ENCODE measurements at regions not wholly inside any gene's neighbourhood (a gene's known extent, or its start where the extent isn't known, plus 50 kb on each side); places are given as distances from the start of the nearest gene placed in this dataset.

DNA sequence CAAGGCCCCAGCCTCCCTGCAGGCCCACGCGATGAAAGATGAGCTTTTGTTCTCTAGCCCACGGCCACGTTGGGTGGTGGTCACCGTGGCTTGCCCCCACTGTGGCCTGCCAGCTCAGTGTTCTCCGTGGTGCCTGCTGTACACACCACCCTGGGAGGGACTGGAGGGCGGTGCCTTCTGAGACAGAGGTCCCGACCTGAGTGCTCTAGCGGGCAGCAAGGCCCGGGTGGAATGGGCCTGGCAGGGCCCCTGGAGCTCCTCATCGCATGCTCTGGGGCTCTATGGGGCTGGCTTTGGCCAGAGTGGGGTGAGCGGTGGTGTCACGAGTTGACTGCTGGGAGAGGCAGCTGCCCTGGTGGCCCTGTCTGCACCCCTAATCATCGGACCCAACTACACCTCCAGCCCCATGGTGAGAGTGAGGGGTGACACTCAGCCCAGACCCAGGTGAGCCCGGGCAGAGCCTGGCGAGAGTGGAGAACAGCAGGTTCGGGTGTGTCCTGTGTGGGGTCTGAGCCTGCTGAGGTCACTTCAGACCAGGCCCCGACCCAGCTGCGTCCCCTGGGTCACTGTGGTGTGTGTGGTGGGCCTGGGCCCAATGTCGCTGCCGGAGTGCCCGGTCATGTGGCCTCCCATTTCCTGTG, 541.9 kb downstream of the TBC1D22A start:
- BruUV-seq (replicated peaks) = no TSS peak
- DNase-seq (ENCODE audit: low spot score) (no peak), ATAC-seq (no peak)
- TF ChIP-seq ZFP36L2 (CRISPR knock-in tag; IDR thresholded peaks at IDR 0.05) (no peak), ZNF792 (CRISPR knock-in tag; IDR thresholded peaks at IDR 0.05) (no peak), CHCHD3 (CRISPR knock-in tag; IDR thresholded peaks at IDR 0.05) (no peak), ZNF274 (CRISPR knock-in tag; IDR thresholded peaks at IDR 0.05) (no peak), ZNF382 (CRISPR knock-in tag; IDR thresholded peaks at IDR 0.05; ENCODE audit: borderline replicate concordance) (no peak), TRIM24 (CRISPR knock-in tag; IDR thresholded peaks at IDR 0.05) (no peak), ZNF550 (CRISPR knock-in tag; IDR thresholded peaks at IDR 0.05; ENCODE audit: borderline replicate concordance) (no peak), CREB3 (CRISPR knock-in tag; IDR thresholded peaks at IDR 0.05) (no peak), MATR3 (CRISPR knock-in tag; IDR thresholded peaks at IDR 0.05) (no peak), REST (IDR thresholded peaks at IDR 0.05; ENCODE audit: borderline replicate concordance in 1 of 2, low read depth in 1 of 2, low read length in 2 of 2) (no peak), TBX2 (CRISPR knock-in tag; IDR thresholded peaks at IDR 0.05; ENCODE audit: borderline replicate concordance) (no peak), MBD4 (IDR thresholded peaks at IDR 0.05; ENCODE audit: borderline replicate concordance, low read length) (no peak), HDAC2 (CRISPR knock-in tag; IDR thresholded peaks at IDR 0.05) (no peak)
- TF ChIP-seq, protein P1, sequence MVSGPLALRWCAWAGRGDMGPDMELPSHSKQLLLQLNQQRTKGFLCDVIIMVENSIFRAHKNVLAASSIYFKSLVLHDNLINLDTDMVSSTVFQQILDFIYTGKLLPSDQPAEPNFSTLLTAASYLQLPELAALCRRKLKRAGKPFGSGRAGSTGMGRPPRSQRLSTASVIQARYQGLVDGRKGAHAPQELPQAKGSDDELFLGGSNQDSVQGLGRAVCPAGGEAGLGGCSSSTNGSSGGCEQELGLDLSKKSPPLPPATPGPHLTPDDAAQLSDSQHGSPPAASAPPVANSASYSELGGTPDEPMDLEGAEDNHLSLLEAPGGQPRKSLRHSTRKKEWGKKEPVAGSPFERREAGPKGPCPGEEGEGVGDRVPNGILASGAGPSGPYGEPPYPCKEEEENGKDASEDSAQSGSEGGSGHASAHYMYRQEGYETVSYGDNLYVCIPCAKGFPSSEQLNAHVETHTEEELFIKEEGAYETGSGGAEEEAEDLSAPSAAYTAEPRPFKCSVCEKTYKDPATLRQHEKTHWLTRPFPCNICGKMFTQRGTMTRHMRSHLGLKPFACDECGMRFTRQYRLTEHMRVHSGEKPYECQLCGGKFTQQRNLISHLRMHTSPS (CRISPR knock-in tag; IDR thresholded peaks at IDR 0.05; ENCODE audit: low read depth) = no peak
- TF ChIP-seq, protein P2, sequence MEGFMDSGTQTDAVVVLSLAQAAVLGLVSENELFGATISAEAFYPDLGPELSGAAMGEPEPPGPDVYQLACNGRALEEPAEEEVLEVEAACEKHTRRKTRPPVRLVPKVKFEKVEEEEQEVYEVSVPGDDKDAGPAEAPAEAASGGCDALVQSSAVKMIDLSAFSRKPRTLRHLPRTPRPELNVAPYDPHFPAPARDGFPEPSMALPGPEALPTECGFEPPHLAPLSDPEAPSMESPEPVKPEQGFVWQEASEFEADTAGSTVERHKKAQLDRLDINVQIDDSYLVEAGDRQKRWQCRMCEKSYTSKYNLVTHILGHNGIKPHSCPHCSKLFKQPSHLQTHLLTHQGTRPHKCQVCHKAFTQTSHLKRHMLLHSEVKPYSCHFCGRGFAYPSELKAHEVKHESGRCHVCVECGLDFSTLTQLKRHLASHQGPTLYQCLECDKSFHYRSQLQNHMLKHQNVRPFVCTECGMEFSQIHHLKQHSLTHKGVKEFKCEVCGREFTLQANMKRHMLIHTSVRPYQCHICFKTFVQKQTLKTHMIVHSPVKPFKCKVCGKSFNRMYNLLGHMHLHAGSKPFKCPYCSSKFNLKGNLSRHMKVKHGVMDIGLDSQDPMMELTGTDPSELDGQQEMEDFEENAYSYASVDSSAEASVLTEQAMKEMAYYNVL (CRISPR knock-in tag; IDR thresholded peaks at IDR 0.05; ENCODE audit: borderline replicate concordance) = no peak
- TF ChIP-seq, protein P3, sequence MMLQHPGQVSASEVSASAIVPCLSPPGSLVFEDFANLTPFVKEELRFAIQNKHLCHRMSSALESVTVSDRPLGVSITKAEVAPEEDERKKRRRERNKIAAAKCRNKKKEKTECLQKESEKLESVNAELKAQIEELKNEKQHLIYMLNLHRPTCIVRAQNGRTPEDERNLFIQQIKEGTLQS (CRISPR knock-in tag; IDR thresholded peaks at IDR 0.05) = no peak

More for the DNA sequence above, 541.9 kb downstream of the TBC1D22A start:
- Histone ChIP-seq H3K4me1 (ENCODE audit: insufficient read depth, low read length) (no peaks in the 10 kb centered on the region), H3K9me3 (ENCODE audit: low read length) (no peaks in the 10 kb centered on the region), H3K27ac (ENCODE audit: extremely low read length, insufficient read depth, low read length) (no peak overlapping the region), H3K36me3 (replicated peaks in 1 of 2; ENCODE audit: control insufficient read depth in 1 of 2, insufficient read depth in 2 of 2, low read length in 2 of 2) (no peaks in the 10 kb centered on the region), H4K20me1 (ENCODE audit: insufficient read depth, low read length) (no peaks in the 10 kb centered on the region), H3K4me2 (ENCODE audit: low read depth, low read length) (no peak overlapping the region), H3K27me3 (ENCODE audit: control insufficient read depth in 1 of 2, insufficient read depth in 2 of 2, low read length in 2 of 2) (peaks cover 2 to 29% of the 10 kb centered on the region in 2 experiments; a peak in 4 of 5 replicates), H3K4me3 (replicated peaks in 1 of 3; ENCODE audit: insufficient read depth in 1 of 3, low read depth in 2 of 3, low read length in 3 of 3) (no peak overlapping the region), H3K79me2 (ENCODE audit: insufficient read depth, low read length) (no peaks in the 10 kb centered on the region), H2AFZ (ENCODE audit: low read length) (no peak overlapping the region), H3K9ac (ENCODE audit: insufficient read depth, low read depth, low read length) (no peak overlapping the region)
- CTCF ChIA-PET (ENCODE audit: low intra/inter-chr PET ratio, low total read pairs) = no interaction called here
- in situ Hi-C loops (cut with HindIII; ENCODE audit: extremely low pct_ligation_motif_present, low pct_unique_long_range_greater_than_20kb) (no loop called here), intact Hi-C loops (cut with micrococcal nuclease; ENCODE audit: unreplicated experiment) (no loop called here)
- POLR2A ChIA-PET = no interaction called here
- WGBS (ENCODE audit: low lambda C conversion rate) = 73% methylated on average over 3 of the region's 22 CpGs
- FAIRE-seq = no peak

All from HepG2 (cell line).